ENCODE measurements at regions not wholly inside any gene's neighbourhood (a gene's known extent, or its start where the extent isn't known, plus 50 kb on each side); places are given as distances from the start of the nearest gene placed in this dataset.

DNA sequence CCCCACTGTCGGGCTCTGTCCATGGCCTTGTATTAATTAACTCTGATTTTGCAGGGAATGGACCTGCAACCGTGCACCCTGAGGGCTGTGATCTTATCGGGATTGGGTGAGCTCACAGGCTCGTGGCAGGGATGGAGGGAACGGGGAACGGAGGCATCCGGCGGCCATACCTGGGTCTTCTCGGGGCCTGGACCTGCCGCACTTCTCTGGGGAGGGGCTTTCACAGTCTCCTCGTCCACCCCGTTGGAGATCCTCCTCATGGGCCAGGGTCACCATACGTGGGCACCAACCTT lies 57.5 kb upstream of the SHH start:
- Histone ChIP-seq H3K4me1 (ENCODE audit: control insufficient read depth in 4 of 4, insufficient read depth in 4 of 4, low read length in 3 of 4) (peaks cover 0 to 11% (median 6%) of the 10 kb centered on the region in 4 donors), H3K9me3 (ENCODE audit: control insufficient read depth in 4 of 4, low read length in 3 of 4) (no peaks in the 10 kb centered on the region), H3K27me3 (ENCODE audit: control insufficient read depth in 4 of 4, insufficient read depth in 4 of 4, low read length in 3 of 4) (no peaks in the 10 kb centered on the region), H3K27ac (ENCODE audit: low read depth in 1 of 2, low read length in 2 of 2) (no peak overlapping the region), H3K36me3 (ENCODE audit: control insufficient read depth in 4 of 4, insufficient read depth in 3 of 4, low read depth in 1 of 4, low read length in 3 of 4) (no peaks in the 10 kb centered on the region), H3K9ac (ENCODE audit: low read depth in 1 of 2, low read length in 2 of 2) (no peak overlapping the region), H3K4me3 (ENCODE audit: low read depth in 1 of 3, low read length in 3 of 3) (no peak overlapping the region)
- no peak for DNase-seq (ENCODE audit: low spot score)
- TF ChIP-seq ZBTB33 (IDR thresholded peaks at IDR 0.05) = no peak
- no peak for TF ChIP-seq NR2F2 (IDR thresholded peaks at IDR 0.05)
- no peak for TF ChIP-seq FOXA2 (IDR thresholded peaks at IDR 0.05)
- TF ChIP-seq, protein P1, sequence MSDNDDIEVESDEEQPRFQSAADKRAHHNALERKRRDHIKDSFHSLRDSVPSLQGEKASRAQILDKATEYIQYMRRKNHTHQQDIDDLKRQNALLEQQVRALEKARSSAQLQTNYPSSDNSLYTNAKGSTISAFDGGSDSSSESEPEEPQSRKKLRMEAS (IDR thresholded peaks at IDR 0.05) = no peak
- TF ChIP-seq, protein P2, sequence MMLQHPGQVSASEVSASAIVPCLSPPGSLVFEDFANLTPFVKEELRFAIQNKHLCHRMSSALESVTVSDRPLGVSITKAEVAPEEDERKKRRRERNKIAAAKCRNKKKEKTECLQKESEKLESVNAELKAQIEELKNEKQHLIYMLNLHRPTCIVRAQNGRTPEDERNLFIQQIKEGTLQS (IDR thresholded peaks at IDR 0.05) = no peak
- TF ChIP-seq FOXA1 (IDR thresholded peaks at IDR 0.05) = no peak
- no peak for TF ChIP-seq GABPA (IDR thresholded peaks at IDR 0.05 in 1 of 2, conservative IDR thresholded peaks at IDR 0.05 in 1 of 2)
- TF ChIP-seq, protein P3, sequence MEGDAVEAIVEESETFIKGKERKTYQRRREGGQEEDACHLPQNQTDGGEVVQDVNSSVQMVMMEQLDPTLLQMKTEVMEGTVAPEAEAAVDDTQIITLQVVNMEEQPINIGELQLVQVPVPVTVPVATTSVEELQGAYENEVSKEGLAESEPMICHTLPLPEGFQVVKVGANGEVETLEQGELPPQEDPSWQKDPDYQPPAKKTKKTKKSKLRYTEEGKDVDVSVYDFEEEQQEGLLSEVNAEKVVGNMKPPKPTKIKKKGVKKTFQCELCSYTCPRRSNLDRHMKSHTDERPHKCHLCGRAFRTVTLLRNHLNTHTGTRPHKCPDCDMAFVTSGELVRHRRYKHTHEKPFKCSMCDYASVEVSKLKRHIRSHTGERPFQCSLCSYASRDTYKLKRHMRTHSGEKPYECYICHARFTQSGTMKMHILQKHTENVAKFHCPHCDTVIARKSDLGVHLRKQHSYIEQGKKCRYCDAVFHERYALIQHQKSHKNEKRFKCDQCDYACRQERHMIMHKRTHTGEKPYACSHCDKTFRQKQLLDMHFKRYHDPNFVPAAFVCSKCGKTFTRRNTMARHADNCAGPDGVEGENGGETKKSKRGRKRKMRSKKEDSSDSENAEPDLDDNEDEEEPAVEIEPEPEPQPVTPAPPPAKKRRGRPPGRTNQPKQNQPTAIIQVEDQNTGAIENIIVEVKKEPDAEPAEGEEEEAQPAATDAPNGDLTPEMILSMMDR (IDR thresholded peaks at IDR 0.05; ENCODE audit: low read depth, low read length, missing input control) = no peak
- TF ChIP-seq RXRA (IDR thresholded peaks at IDR 0.05) = no peak
- 93% methylated on average over 13 of the region's 13 CpGs for WGBS

DNA sequence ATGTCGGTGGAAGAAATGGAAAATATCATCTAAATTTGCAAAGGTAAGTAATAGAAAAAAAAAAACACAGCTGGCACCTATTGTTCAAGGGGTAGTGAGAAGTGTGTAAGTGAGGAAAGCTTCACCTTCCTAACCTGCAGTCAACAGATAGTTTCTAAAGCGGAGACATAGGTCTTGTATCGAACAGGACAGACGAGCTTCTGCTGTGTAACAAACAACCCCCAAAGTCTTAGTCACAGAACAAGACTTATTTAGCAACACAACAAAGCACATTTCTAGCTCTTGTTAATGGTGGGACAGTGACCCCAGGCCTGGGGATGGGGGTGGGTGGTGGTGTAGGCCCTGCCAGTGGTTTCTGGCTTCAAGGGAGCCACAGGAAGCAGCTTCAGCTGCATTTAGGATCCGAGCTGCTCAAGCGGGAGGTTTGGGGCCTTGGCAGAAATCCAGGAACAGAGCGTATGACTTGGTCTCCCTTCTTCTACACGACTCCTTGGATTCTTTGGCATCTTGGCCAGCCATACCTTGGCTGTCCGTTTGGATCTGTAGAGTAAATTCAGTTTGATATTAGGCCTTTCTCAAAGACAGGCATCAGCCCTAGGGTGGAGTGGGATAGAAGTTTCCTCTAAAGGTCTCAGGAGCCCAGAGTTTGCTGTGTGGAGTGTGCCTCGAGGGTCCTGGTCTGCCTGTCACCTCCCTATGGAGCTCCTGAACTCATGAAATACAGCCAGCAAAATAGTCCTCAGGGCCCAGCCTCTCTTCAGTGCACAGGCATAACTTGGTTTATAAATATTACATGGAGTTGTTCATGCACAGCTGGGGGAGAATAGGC lies 56.9 kb upstream of the SHH start:
- H3K4me1 ChIP-seq (ENCODE audit: control insufficient read depth in 4 of 4, insufficient read depth in 4 of 4, low read length in 3 of 4) = peaks cover 0 to 11% (median 6%) of the 10 kb centered on the region in 4 donors
- no peak overlapping the region for H3K9ac ChIP-seq (ENCODE audit: low read depth in 1 of 2, low read length in 2 of 2)
- no peak for DNase-seq (ENCODE audit: low spot score)
- no peaks in the 10 kb centered on the region for H3K36me3 ChIP-seq (ENCODE audit: control insufficient read depth in 4 of 4, insufficient read depth in 3 of 4, low read depth in 1 of 4, low read length in 3 of 4)
- no peak overlapping the region for H3K4me3 ChIP-seq (ENCODE audit: low read depth in 1 of 3, low read length in 3 of 3)
- H3K27me3 ChIP-seq (ENCODE audit: control insufficient read depth in 4 of 4, insufficient read depth in 4 of 4, low read length in 3 of 4) = no peaks in the 10 kb centered on the region
- H3K9me3 ChIP-seq (ENCODE audit: control insufficient read depth in 4 of 4, low read length in 3 of 4) = no peaks in the 10 kb centered on the region
- H3K27ac ChIP-seq (ENCODE audit: low read depth in 1 of 2, low read length in 2 of 2) = no peak overlapping the region
- 93% methylated on average over 10 of the region's 10 CpGs for WGBS
- no peak for TF ChIP-seq NR2F2 (IDR thresholded peaks at IDR 0.05)
- no peak for TF ChIP-seq RXRA (IDR thresholded peaks at IDR 0.05)
- no peak for TF ChIP-seq GABPA (IDR thresholded peaks at IDR 0.05 in 1 of 2, conservative IDR thresholded peaks at IDR 0.05 in 1 of 2)
- TF ChIP-seq EGR1 (IDR thresholded peaks at IDR 0.05; ENCODE audit: low read depth in 2 of 2) = no peak
- no peak for TF ChIP-seq RAD21 (IDR thresholded peaks at IDR 0.05)
- no peak for TF ChIP-seq FOXA2 (IDR thresholded peaks at IDR 0.05)
- TF ChIP-seq FOXA1 (IDR thresholded peaks at IDR 0.05) = no peak
- TF ChIP-seq JUND (IDR thresholded peaks at IDR 0.05) = no peak
- no peak for TF ChIP-seq SP1 (IDR thresholded peaks at IDR 0.05)
- no peak for TF ChIP-seq YY1 (IDR thresholded peaks at IDR 0.05)
- TF ChIP-seq, protein P3 (IDR thresholded peaks at IDR 0.05; ENCODE audit: low read depth, low read length, missing input control) = no peak
- TF ChIP-seq ZBTB33 (IDR thresholded peaks at IDR 0.05) = no peak
- no peak for TF ChIP-seq HNF4A (conservative IDR thresholded peaks at IDR 0.05)
- TF ChIP-seq, protein P1 (IDR thresholded peaks at IDR 0.05) = no peak
- TF ChIP-seq, protein P2 (IDR thresholded peaks at IDR 0.05) = no peak
- TF ChIP-seq HNF4G (IDR thresholded peaks at IDR 0.05) = no peak
- no peak for TF ChIP-seq TAF1 (conservative IDR thresholded peaks at IDR 0.05)
